ENCODE measurements at regions not wholly inside any gene's neighbourhood (a gene's known extent, or its start where the extent isn't known, plus 50 kb on each side); places are given as distances from the start of the nearest gene placed in this dataset.

DNA sequence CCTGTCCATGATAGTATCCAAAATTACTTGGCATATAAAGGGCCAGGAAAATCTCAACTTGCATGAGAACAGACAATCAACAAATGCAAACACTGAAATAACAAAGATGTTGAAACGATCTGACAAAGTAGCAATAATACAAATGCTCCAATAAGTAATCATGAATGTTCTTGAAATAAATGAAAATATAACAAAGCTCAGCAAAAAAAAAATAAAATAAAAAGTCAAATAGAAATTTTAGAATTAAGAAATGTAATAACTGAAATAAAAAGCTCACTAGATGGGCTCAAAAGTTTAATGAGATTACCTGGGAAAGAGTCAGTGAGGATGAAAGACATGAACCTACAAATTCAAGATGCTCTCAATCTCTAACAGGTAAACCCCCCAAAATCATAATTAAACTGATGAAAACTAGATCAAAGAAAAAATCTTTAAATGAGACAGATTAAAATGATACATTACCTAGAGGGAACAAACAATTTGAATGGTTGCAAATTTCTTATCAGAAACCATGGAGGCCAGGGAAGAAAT lies 319.0 kb upstream of the IRX3 start:
- Histone ChIP-seq H3K4me1 (no peaks in the 10 kb centered on the region), H3K27me3 (ENCODE audit: low read depth) (no peaks in the 10 kb centered on the region), H3K36me3 (no peaks in the 10 kb centered on the region), H3K27ac (replicated peaks) (no peak overlapping the region), H3K9me3 (replicated peaks) (peaks cover 62% of the 10 kb centered on the region), H3K4me3 (no peak overlapping the region)
- TF ChIP-seq, protein P1, sequence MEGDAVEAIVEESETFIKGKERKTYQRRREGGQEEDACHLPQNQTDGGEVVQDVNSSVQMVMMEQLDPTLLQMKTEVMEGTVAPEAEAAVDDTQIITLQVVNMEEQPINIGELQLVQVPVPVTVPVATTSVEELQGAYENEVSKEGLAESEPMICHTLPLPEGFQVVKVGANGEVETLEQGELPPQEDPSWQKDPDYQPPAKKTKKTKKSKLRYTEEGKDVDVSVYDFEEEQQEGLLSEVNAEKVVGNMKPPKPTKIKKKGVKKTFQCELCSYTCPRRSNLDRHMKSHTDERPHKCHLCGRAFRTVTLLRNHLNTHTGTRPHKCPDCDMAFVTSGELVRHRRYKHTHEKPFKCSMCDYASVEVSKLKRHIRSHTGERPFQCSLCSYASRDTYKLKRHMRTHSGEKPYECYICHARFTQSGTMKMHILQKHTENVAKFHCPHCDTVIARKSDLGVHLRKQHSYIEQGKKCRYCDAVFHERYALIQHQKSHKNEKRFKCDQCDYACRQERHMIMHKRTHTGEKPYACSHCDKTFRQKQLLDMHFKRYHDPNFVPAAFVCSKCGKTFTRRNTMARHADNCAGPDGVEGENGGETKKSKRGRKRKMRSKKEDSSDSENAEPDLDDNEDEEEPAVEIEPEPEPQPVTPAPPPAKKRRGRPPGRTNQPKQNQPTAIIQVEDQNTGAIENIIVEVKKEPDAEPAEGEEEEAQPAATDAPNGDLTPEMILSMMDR (IDR thresholded peaks at IDR 0.05; ENCODE audit: borderline replicate concordance) = no peak
- intact Hi-C loops (cut with micrococcal nuclease) = no loop called here
- no peak for DNase-seq

DNA sequence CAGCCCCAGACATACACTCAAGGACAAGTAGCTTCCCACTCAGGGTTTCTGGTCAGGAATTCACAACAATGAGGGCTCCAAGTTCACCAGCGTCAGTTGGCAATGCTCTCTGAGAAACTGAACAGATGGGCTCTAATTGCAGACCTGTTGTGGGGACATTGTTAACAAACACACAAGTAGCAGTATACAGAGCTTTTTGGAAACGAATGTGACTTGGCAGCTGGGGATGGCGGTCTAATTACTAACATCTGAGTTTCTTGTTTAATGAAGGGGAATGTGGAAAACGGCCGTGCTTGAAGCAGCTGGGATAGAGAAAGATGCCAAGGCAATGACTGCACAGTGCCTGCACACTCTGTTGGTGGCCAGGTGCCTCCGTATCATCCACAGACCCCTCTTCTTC lies 316.1 kb upstream of the IRX3 start:
- TF ChIP-seq, protein P1 (IDR thresholded peaks at IDR 0.05; ENCODE audit: borderline replicate concordance) = no peak
- intact Hi-C loops (cut with micrococcal nuclease) = no loop called here
- no peaks in the 10 kb centered on the region for H3K36me3 ChIP-seq
- no peak for DNase-seq
- no peak overlapping the region for H3K4me3 ChIP-seq
- peaks cover 47% of the 10 kb centered on the region for H3K9me3 ChIP-seq (replicated peaks)
- no peak overlapping the region for H3K27ac ChIP-seq (replicated peaks)
- H3K4me1 ChIP-seq = no peaks in the 10 kb centered on the region
- no peaks in the 10 kb centered on the region for H3K27me3 ChIP-seq (ENCODE audit: low read depth)

DNA sequence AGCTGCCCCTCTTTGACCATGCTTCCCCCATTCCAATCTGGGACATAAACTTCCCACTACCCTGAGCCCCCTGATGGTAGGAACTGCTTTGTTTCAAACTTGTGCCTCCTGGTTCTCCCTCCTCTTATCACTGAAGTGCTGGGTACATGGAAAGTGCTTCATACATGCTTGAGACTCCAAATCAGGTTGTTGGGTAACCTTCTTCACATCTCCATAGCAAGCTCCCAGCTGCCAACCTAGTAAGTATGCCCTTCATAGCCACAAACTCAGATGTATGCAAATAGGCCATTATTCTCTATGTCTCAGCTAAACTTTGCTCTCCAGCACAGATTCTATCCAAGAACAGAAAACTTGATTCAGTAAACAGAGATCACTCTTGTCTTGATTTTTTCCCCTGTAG lies 310.6 kb upstream of the IRX3 start:
- H3K27ac ChIP-seq (replicated peaks) = no peak overlapping the region
- H3K36me3 ChIP-seq = no peaks in the 10 kb centered on the region
- no peaks in the 10 kb centered on the region for H3K4me1 ChIP-seq
- peaks cover 21% of the 10 kb centered on the region for H3K9me3 ChIP-seq (replicated peaks)
- TF ChIP-seq, protein P1 (IDR thresholded peaks at IDR 0.05; ENCODE audit: borderline replicate concordance) = no peak
- no peak overlapping the region for H3K4me3 ChIP-seq
- H3K27me3 ChIP-seq (ENCODE audit: low read depth) = peaks cover 26% of the 10 kb centered on the region
- DNase-seq = no peak
- intact Hi-C loops (cut with micrococcal nuclease) = no loop called here

DNA sequence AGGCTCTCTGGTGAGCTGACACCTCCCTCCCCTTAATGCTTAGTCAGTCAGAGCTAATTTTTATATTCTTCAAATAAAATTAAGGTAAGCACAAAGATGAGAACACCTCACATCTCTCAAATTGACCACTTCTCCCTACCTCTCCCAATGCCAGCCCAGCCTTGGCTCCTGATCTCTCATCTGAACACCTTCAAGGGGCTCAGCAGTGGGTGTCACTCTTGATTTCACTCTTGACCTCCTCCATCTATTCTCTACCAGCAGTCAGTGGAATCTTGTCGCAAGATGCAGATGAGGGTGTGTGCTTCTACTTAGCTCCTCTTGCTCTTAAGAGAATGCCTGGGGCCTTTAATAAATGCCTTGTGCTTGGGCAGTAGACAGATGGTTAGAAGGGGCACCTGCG lies 309.0 kb upstream of the IRX3 start:
- H3K27me3 ChIP-seq (ENCODE audit: low read depth) = peaks cover 26% of the 10 kb centered on the region
- H3K4me3 ChIP-seq = no peak overlapping the region
- no peaks in the 10 kb centered on the region for H3K36me3 ChIP-seq
- TF ChIP-seq, protein P1 (IDR thresholded peaks at IDR 0.05; ENCODE audit: borderline replicate concordance) = no peak
- no peaks in the 10 kb centered on the region for H3K4me1 ChIP-seq
- intact Hi-C loops (cut with micrococcal nuclease) = no loop called here
- no peak overlapping the region for H3K27ac ChIP-seq (replicated peaks)
- DNase-seq = no peak
- H3K9me3 ChIP-seq (replicated peaks) = peaks cover 9% of the 10 kb centered on the region

DNA sequence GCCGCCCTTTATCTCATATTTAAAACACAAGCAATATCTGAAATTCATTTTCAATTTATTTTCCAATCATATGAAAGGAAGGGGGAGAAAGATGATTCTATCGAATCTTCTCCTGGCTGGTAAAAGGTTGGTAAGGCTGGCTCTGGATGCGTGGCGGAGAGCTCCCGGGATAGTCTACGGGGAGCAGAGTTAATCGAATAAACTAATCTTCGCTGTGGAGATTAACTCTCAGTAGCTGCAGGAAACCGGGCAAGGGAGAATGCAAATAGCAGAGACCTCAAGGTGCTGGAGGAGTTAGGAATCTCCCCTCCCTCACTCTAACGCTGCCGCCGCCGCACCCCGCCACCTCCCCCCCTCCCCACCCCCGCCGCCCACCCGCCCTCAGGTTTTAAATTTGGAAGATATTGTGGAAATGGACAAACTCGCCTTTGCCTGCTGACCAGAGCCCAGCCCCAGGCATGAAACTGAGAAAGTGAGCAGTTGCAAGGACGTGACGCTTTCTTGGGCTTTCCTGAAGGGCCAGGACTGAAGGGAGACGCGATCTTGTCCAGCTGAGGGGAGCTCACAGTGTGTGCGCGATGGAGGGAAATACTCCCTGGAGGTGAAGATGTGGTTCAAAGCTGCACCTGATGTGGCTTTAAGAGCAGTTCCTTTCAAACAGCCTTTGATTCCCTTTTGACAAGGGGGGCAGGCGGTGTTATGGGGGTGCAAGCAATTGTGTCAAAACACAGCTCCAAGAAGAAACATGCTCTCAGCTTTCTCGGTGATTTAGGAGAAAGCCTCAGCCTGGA lies 308.2 kb upstream of the IRX3 start:
- Histone ChIP-seq H3K36me3 (no peaks in the 10 kb centered on the region), H3K27me3 (ENCODE audit: low read depth) (peaks cover 26% of the 10 kb centered on the region), H3K27ac (replicated peaks) (no peak overlapping the region), H3K4me1 (no peaks in the 10 kb centered on the region), H3K9me3 (replicated peaks) (peaks cover under 1% of the 10 kb centered on the region), H3K4me3 (no peak overlapping the region)
- no peak for DNase-seq
- TF ChIP-seq, protein P1 (IDR thresholded peaks at IDR 0.05; ENCODE audit: borderline replicate concordance) = no peak
- intact Hi-C loops (cut with micrococcal nuclease) = no loop called here
